ENCODE measurements at regions not wholly inside any gene's neighbourhood (a gene's known extent, or its start where the extent isn't known, plus 50 kb on each side); places are given as distances from the start of the nearest gene placed in this dataset.

DNA sequence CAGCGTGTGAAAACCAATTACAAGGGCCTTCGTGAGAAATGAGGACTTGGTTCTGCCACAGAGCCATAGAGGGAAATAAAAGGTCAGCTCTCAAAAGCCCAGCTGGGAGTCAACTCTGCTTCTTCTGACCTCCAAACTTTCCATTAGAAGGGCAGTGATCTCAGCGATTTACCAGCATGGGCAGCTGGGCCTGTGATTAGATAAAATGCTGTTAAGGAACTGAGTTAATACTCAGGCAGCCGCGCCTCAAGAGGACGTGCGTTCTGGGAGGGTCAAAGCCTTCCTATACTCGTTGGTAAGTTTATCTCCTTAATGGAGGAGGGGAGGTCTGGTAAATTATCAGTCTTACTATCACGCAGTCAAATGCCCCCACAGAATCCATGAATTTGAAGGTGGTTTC lies 480.2 kb upstream of the ERCC4 start:
- Histone ChIP-seq H3K27ac (no peak overlapping the region), H3K4me3 (no peak overlapping the region), H3K36me3 (no peaks in the 10 kb centered on the region), H3K9me3 (no peaks in the 10 kb centered on the region), H3K27me3 (no peaks in the 10 kb centered on the region), H3K4me1 (no peaks in the 10 kb centered on the region)
- TF ChIP-seq, protein P1, sequence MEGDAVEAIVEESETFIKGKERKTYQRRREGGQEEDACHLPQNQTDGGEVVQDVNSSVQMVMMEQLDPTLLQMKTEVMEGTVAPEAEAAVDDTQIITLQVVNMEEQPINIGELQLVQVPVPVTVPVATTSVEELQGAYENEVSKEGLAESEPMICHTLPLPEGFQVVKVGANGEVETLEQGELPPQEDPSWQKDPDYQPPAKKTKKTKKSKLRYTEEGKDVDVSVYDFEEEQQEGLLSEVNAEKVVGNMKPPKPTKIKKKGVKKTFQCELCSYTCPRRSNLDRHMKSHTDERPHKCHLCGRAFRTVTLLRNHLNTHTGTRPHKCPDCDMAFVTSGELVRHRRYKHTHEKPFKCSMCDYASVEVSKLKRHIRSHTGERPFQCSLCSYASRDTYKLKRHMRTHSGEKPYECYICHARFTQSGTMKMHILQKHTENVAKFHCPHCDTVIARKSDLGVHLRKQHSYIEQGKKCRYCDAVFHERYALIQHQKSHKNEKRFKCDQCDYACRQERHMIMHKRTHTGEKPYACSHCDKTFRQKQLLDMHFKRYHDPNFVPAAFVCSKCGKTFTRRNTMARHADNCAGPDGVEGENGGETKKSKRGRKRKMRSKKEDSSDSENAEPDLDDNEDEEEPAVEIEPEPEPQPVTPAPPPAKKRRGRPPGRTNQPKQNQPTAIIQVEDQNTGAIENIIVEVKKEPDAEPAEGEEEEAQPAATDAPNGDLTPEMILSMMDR (IDR thresholded peaks at IDR 0.05), result no peak
- TF ChIP-seq POLR2A (IDR thresholded peaks at IDR 0.05), result no peak
- intact Hi-C loops (cut with DNase I; ENCODE audit: low total_unique reads), result no loop called here
- DNase-seq, result no peak

GRCh38 chr16:13441675-13442074 lies 478.3 kb upstream of the ERCC4 start:
- no peak for TF ChIP-seq POLR2A (IDR thresholded peaks at IDR 0.05)
- TF ChIP-seq, protein P1 (IDR thresholded peaks at IDR 0.05), result no peak
- Histone ChIP-seq H3K4me1 (no peaks in the 10 kb centered on the region), H3K9me3 (no peaks in the 10 kb centered on the region), H3K4me3 (no peak overlapping the region), H3K36me3 (no peaks in the 10 kb centered on the region), H3K27me3 (no peaks in the 10 kb centered on the region), H3K27ac (no peak overlapping the region)
- no peak for DNase-seq
- intact Hi-C loops (cut with DNase I; ENCODE audit: low total_unique reads), result no loop called here

GRCh38 chr16:13448346-13448745 lies 471.6 kb upstream of the ERCC4 start:
- H3K27me3 ChIP-seq, result no peaks in the 10 kb centered on the region
- H3K36me3 ChIP-seq, result no peaks in the 10 kb centered on the region
- H3K4me1 ChIP-seq, result no peaks in the 10 kb centered on the region
- intact Hi-C loops (cut with DNase I; ENCODE audit: low total_unique reads), result no loop called here
- DNase-seq, result no peak
- no peaks in the 10 kb centered on the region for H3K9me3 ChIP-seq
- no peak overlapping the region for H3K4me3 ChIP-seq
- H3K27ac ChIP-seq, result no peak overlapping the region
- TF ChIP-seq POLR2A (IDR thresholded peaks at IDR 0.05), result no peak
- TF ChIP-seq, protein P1 (IDR thresholded peaks at IDR 0.05), result no peak

GRCh38 chr16:13453325-13453724 lies 466.6 kb upstream of the ERCC4 start:
- Histone ChIP-seq H3K9me3 (no peaks in the 10 kb centered on the region), H3K4me3 (no peak overlapping the region), H3K27ac (no peak overlapping the region), H3K4me1 (no peaks in the 10 kb centered on the region), H3K27me3 (no peaks in the 10 kb centered on the region), H3K36me3 (no peaks in the 10 kb centered on the region)
- intact Hi-C loops (cut with DNase I; ENCODE audit: low total_unique reads), result no loop called here
- no peak for DNase-seq
- TF ChIP-seq, protein P1 (IDR thresholded peaks at IDR 0.05), result no peak
- no peak for TF ChIP-seq POLR2A (IDR thresholded peaks at IDR 0.05)

GRCh38 chr16:13453938-13454553 lies 465.9 kb upstream of the ERCC4 start:
- Histone ChIP-seq H3K4me1 (no peaks in the 10 kb centered on the region), H3K36me3 (no peaks in the 10 kb centered on the region), H3K27ac (no peak overlapping the region), H3K4me3 (no peak overlapping the region), H3K9me3 (no peaks in the 10 kb centered on the region), H3K27me3 (no peaks in the 10 kb centered on the region)
- TF ChIP-seq POLR2A (IDR thresholded peaks at IDR 0.05), result no peak
- TF ChIP-seq, protein P1 (IDR thresholded peaks at IDR 0.05), result no peak
- intact Hi-C loops (cut with DNase I; ENCODE audit: low total_unique reads), result no loop called here
- DNase-seq, result no peak
